Hepatocyte (in vitro differentiated cells): ENCODE measurements at regions not wholly inside any gene's neighbourhood (a gene's known extent, or its start where the extent isn't known, plus 50 kb on each side); places are given as distances from the start of the nearest gene placed in this dataset.

Experiments used
- CTCF ChIP-seq: fragments of 200-600 bp; sonication (generic); IDR thresholded peaks from 2 replicates; pipeline ENCODE4 v1.5.1; 2016; ENCODE audit warnings: antibody characterized with exemption, mild to moderate bottlenecking; ENCODE audit not compliant: poor library complexity
- EZH2 ChIP-seq: fragments of 200-600 bp; sonication (generic); IDR thresholded peaks from 2 replicates; pipeline ENCODE4 v1.6.1; 2016; ENCODE audit warnings: antibody characterized with exemption, mild to moderate bottlenecking, borderline replicate concordance
- EZH2phosphoT487 ChIP-seq: fragments of 200-600 bp; sonication (generic); IDR thresholded peaks from one replicate; pipeline ENCODE4 v1.6.1; 2018; ENCODE audit warnings: antibody characterized with exemption, mild to moderate bottlenecking, low read depth, moderate library complexity; ENCODE audit not compliant: unreplicated experiment, severe bottlenecking

- TF ChIP-seq CTCF (no peak), EZH2 (no peak), EZH2phosphoT487 (no peak)
Observed at GRCh38 chr3:23657647-23658046, 148.1 kb upstream of the UBE2E1 start.
